ENCODE measurements at regions not wholly inside any gene's neighbourhood (a gene's known extent, or its start where the extent isn't known, plus 50 kb on each side); places are given as distances from the start of the nearest gene placed in this dataset.

DNA sequence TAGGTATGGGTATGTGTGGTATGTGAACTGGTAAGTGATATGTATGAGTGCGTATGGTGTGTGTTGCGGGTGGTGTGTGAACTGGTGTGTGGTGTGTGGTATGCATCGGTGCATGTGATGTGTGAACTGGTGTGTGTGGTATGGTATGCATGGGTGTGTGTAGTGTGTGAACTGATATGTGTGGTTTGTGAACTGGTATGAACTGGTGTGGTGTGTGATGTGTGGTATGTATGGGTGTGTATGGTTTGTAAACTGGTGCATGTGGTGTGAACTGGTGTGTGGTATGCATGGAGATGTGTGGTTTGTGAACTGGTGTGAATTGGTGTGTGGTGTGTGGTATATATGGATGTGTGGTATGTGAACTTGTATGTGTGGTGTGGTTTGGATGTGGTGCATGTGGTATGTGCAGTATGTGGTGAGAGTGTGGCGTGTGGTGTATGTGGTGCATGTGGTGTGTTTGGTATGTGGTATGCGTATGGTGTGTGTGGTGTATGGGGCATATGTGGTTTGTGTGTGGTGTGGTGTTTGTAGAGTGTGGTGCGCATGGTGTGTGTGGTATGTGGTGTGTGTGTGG is 208.9 kb upstream of the TNP1 start:
- CTCF ChIA-PET, result no interaction called here
- Mint-ChIP-seq H3K9me3 (no peaks in the 10 kb centered on the region), H3K4me3 (no peak overlapping the region), H3K27ac (no peak overlapping the region), H3K4me1 (no peaks in the 10 kb centered on the region), H3K27me3 (peaks cover 3 to 4% of the 10 kb centered on the region in 2 donors), H3K36me3 (no peaks in the 10 kb centered on the region)
- no peak overlapping the region for H3K27ac ChIP-seq (ENCODE audit: low read length)
- no peaks in the 10 kb centered on the region for H3K36me3 ChIP-seq (ENCODE audit: control insufficient read depth in 2 of 2, extremely low read depth in 1 of 2, insufficient read depth in 1 of 2, low read length in 1 of 2)
- no peak overlapping the region for H3K4me3 ChIP-seq (ENCODE audit: control insufficient read depth in 1 of 2, extremely low read depth in 1 of 2, low read length in 1 of 2)
- peaks cover 0 to 10% of the 10 kb centered on the region in 2 experiments for H3K27me3 ChIP-seq (replicated peaks in 1 of 2; ENCODE audit: control insufficient read depth in 2 of 2, extremely low read depth in 1 of 2, insufficient read depth in 2 of 2, low read length in 1 of 2)
- DNase-seq (no peak), ATAC-seq (replicated peaks in 1 of 4) (no peak)
- no peaks in the 10 kb centered on the region for H3K4me1 ChIP-seq (ENCODE audit: control insufficient read depth in 1 of 2, extremely low read depth in 1 of 2, insufficient read depth in 2 of 2, low read length in 2 of 2)
- POLR2A ChIA-PET, result no interaction called here
- H3K9me3 ChIP-seq, result no peaks in the 10 kb centered on the region
- 92% methylated on average over 6 of the region's 6 CpGs for WGBS (ENCODE audit: insufficient coverage)

DNA sequence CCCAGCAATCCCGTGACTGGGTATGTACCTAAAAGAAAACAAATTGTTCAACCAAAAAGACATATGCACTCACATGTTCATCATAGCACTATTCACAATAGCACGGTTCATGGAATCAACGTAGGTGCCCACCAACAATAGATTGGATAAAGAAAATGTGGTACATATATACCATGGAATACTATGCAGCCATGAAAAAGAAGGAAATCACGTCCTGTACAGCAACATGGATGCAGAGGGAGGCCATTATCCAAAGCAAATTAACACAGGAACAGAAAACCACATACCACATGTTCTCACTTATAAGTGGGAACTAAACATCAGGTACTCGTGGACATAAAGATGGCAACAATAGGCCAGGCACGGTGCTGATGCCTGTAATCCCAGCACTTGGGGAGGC is 207.9 kb upstream of the TNP1 start:
- H3K9me3 Mint-ChIP-seq, result no peaks in the 10 kb centered on the region
- H3K27me3 Mint-ChIP-seq, result peaks cover 6 to 11% of the 10 kb centered on the region in 2 donors
- no peaks in the 10 kb centered on the region for H3K4me1 Mint-ChIP-seq
- H3K4me1 ChIP-seq (ENCODE audit: control insufficient read depth in 1 of 2, extremely low read depth in 1 of 2, insufficient read depth in 2 of 2, low read length in 2 of 2), result no peaks in the 10 kb centered on the region
- CTCF ChIA-PET, result no interaction called here
- H3K9me3 ChIP-seq, result no peaks in the 10 kb centered on the region
- no peaks in the 10 kb centered on the region for H3K36me3 Mint-ChIP-seq
- no peak overlapping the region for H3K27ac ChIP-seq (ENCODE audit: low read length)
- peaks cover 0 to 10% of the 10 kb centered on the region in 2 experiments for H3K27me3 ChIP-seq (replicated peaks in 1 of 2; ENCODE audit: control insufficient read depth in 2 of 2, extremely low read depth in 1 of 2, insufficient read depth in 2 of 2, low read length in 1 of 2)
- no peaks in the 10 kb centered on the region for H3K36me3 ChIP-seq (ENCODE audit: control insufficient read depth in 2 of 2, extremely low read depth in 1 of 2, insufficient read depth in 1 of 2, low read length in 1 of 2)
- no peak for DNase-seq
- no peak overlapping the region for H3K4me3 Mint-ChIP-seq
- no peak overlapping the region for H3K4me3 ChIP-seq (ENCODE audit: control insufficient read depth in 1 of 2, extremely low read depth in 1 of 2, low read length in 1 of 2)
- ATAC-seq (replicated peaks in 1 of 4), result no peak
- no peak overlapping the region for H3K27ac Mint-ChIP-seq
- POLR2A ChIA-PET, result no interaction called here
- no CpG with 5 or more reads among the region's 6 CpGs for WGBS (ENCODE audit: insufficient coverage)

DNA sequence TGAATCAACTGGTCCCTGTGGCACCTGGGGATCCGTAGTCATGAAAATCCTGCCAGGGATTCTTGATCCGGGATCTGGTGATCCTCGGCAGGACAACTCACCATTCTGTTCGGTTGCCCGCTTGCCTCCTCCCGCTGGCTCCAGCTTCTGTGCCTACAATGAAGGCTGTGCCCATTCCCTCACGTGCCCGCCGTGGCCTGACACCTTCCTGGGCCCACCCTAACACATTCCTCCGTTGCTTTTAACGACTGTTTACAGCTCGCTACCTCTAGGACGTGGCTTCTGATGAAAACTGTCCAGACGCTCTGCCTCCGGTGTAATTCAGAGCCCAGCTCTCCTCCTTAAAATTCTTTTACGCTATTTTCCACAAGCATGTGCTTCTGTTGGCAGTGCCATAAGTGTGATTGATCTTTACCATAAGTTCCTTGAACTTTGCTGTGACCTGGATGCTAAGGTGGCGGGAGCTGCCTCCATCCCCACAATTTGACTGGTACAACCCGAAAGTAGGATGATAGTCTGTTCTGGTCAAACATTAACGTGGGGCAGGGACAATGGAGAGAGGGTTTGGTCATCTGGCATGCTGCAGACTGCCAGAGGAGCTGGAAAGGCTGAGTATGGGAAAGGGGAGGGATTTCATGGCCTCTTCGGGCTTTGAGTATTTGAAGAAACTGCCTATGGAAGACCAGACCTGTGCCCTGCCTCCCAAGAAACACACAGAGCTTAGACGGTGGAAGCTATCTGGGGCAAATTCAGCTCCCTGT is 206.8 kb upstream of the TNP1 start:
- Mint-ChIP-seq H3K36me3 (no peaks in the 10 kb centered on the region), H3K4me1 (no peaks in the 10 kb centered on the region), H3K9me3 (no peaks in the 10 kb centered on the region), H3K27me3 (peaks cover 6 to 11% of the 10 kb centered on the region in 2 donors), H3K27ac (no peak overlapping the region), H3K4me3 (no peak overlapping the region)
- WGBS (ENCODE audit: insufficient coverage), result 85% methylated on average over 16 of the region's 21 CpGs
- ChIA-PET POLR2A (interaction anchor here in 1 of 2 donors (0.6 kb wide), 1 partner anchor 375 kb away, joined by 3 read pairs; no protein-coding TSS in a partner anchor), CTCF (no interaction called here)
- peaks cover 0 to 10% of the 10 kb centered on the region in 2 experiments for H3K27me3 ChIP-seq (replicated peaks in 1 of 2; ENCODE audit: control insufficient read depth in 2 of 2, extremely low read depth in 1 of 2, insufficient read depth in 2 of 2, low read length in 1 of 2)
- DNase-seq (no peak), ATAC-seq (replicated peaks in 1 of 4) (no peak)
- H3K9me3 ChIP-seq, result no peaks in the 10 kb centered on the region
- H3K27ac ChIP-seq (ENCODE audit: low read length), result no peak overlapping the region
- H3K4me1 ChIP-seq (ENCODE audit: control insufficient read depth in 1 of 2, extremely low read depth in 1 of 2, insufficient read depth in 2 of 2, low read length in 2 of 2), result no peaks in the 10 kb centered on the region
- no peak overlapping the region for H3K4me3 ChIP-seq (ENCODE audit: control insufficient read depth in 1 of 2, extremely low read depth in 1 of 2, low read length in 1 of 2)
- H3K36me3 ChIP-seq (ENCODE audit: control insufficient read depth in 2 of 2, extremely low read depth in 1 of 2, insufficient read depth in 1 of 2, low read length in 1 of 2), result no peaks in the 10 kb centered on the region

DNA sequence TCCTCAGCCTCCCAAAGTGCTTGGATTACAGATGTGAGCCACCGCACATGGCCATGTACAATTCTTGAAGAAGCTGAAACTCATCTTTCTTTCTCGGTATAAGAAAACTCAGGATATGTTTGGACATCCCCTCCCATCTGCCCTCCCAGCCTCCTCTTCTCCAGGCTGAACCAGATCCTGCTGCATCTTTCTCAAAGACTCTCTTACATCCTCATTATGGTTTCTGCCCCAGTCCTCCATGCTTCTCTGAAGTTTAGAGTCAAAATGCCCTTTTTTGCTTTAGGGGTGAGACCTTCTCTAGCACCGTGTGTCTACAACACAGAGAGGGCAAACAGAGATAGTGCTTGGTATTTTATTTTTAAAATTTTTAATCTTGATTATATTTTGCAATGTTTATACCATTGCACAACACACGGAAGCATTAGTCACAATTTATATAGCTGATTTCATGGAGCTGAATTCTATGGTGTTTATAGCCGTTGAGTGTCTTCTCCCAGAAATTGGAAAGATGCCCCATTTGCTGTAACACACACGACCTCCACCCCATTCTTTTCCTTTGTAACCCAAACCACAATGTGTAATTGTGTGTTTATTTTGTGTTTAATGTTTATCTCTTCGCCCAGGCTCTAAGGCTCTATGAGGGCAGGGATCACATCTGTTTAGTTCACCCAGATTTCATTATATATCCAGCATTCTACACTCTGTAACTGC is 206.0 kb upstream of the TNP1 start:
- H3K27ac Mint-ChIP-seq, result no peak overlapping the region
- Histone ChIP-seq H3K27me3 (replicated peaks in 1 of 2; ENCODE audit: control insufficient read depth in 2 of 2, extremely low read depth in 1 of 2, insufficient read depth in 2 of 2, low read length in 1 of 2) (peaks cover 0 to 10% of the 10 kb centered on the region in 2 experiments), H3K27ac (ENCODE audit: low read length) (no peak overlapping the region), H3K4me3 (ENCODE audit: control insufficient read depth in 1 of 2, extremely low read depth in 1 of 2, low read length in 1 of 2) (no peak overlapping the region), H3K36me3 (ENCODE audit: control insufficient read depth in 2 of 2, extremely low read depth in 1 of 2, insufficient read depth in 1 of 2, low read length in 1 of 2) (no peaks in the 10 kb centered on the region), H3K9me3 (no peaks in the 10 kb centered on the region), H3K4me1 (ENCODE audit: control insufficient read depth in 1 of 2, extremely low read depth in 1 of 2, insufficient read depth in 2 of 2, low read length in 2 of 2) (no peaks in the 10 kb centered on the region)
- CTCF ChIA-PET, result no interaction called here
- H3K36me3 Mint-ChIP-seq, result no peaks in the 10 kb centered on the region
- H3K27me3 Mint-ChIP-seq, result peaks cover 6 to 11% of the 10 kb centered on the region in 2 donors
- WGBS (ENCODE audit: insufficient coverage), result 94% methylated on average over 2 of the region's 7 CpGs
- no peak overlapping the region for H3K4me3 Mint-ChIP-seq
- no peaks in the 10 kb centered on the region for H3K4me1 Mint-ChIP-seq
- no peak for DNase-seq
- no peak for ATAC-seq (replicated peaks in 1 of 4)
- no peaks in the 10 kb centered on the region for H3K9me3 Mint-ChIP-seq
- POLR2A ChIA-PET, result interaction anchor here in 1 of 2 donors (0.6 kb wide), 1 partner anchor 376 kb away, joined by 3 read pairs; no protein-coding TSS in a partner anchor

DNA sequence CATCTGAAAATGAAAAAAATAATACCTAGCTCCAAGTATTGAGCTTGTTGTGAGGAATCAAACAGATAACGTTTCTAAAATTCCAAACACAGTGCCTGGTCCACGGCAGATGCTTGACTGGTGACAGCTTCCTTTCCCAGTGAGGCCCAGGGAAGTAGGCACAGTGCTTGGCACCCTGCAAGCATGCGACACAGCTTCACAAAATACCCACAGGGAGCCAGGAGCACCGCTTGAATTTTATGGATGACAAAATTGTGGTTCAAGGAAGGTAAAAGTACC is 205.1 kb upstream of the TNP1 start:
- DNase-seq (no peak), ATAC-seq (replicated peaks in 1 of 4) (no peak)
- Histone ChIP-seq H3K4me3 (ENCODE audit: control insufficient read depth in 1 of 2, extremely low read depth in 1 of 2, low read length in 1 of 2) (no peak overlapping the region), H3K9me3 (no peaks in the 10 kb centered on the region), H3K4me1 (ENCODE audit: control insufficient read depth in 1 of 2, extremely low read depth in 1 of 2, insufficient read depth in 2 of 2, low read length in 2 of 2) (no peaks in the 10 kb centered on the region), H3K27ac (ENCODE audit: low read length) (no peak overlapping the region), H3K36me3 (ENCODE audit: control insufficient read depth in 2 of 2, extremely low read depth in 1 of 2, insufficient read depth in 1 of 2, low read length in 1 of 2) (no peaks in the 10 kb centered on the region), H3K27me3 (replicated peaks in 1 of 2; ENCODE audit: control insufficient read depth in 2 of 2, extremely low read depth in 1 of 2, insufficient read depth in 2 of 2, low read length in 1 of 2) (peaks cover 0 to 12% of the 10 kb centered on the region in 2 experiments)
- POLR2A ChIA-PET, result no interaction called here
- H3K9me3 Mint-ChIP-seq, result no peaks in the 10 kb centered on the region
- no peaks in the 10 kb centered on the region for H3K4me1 Mint-ChIP-seq
- H3K4me3 Mint-ChIP-seq, result no peak overlapping the region
- no CpG with 5 or more reads among the region's 4 CpGs for WGBS (ENCODE audit: insufficient coverage)
- CTCF ChIA-PET, result no interaction called here
- no peaks in the 10 kb centered on the region for H3K36me3 Mint-ChIP-seq
- H3K27ac Mint-ChIP-seq, result no peak overlapping the region
- peaks cover 6 to 11% of the 10 kb centered on the region in 2 donors for H3K27me3 Mint-ChIP-seq

DNA sequence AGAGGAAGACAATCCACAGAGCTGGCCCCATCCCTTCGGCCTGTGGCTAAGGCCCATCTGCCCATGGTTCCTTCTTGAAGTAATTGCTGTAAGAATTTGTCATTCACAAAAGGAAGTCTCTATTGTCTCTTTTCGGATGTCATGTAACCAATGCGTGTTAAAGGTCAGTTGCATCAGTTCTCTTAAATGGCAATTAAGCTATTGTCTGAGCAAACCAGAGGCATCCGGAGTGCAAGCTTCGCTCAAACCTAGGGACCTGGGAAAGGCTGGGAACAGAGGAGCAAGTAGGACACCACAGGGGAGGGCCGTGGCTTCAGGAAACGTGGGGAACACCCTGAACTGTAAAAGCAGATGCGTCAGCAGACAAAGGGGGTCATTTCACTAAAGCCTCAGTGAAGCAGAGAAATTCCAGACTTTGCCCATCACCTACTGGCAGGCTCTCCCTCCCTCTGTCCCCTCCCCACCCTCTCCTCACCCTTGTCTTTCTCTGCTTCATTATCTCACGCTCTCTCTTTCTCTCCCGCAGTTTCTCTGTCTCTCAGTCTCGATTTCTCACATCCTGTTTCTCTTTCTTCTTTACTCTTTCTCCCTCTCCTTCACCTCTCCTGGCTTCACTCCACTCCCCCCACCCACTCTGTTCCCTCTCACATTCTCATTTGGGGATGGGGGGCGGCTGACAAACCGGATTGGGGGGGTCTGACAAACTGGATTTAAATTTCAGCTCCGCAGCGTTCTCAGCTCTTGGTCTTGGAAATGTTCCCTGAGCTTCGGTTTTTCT is 204.6 kb upstream of the TNP1 start:
- POLR2A ChIA-PET, result no interaction called here
- CTCF ChIA-PET, result no interaction called here
- 50% methylated on average over 11 of the region's 16 CpGs for WGBS (ENCODE audit: insufficient coverage)
- Histone ChIP-seq H3K27me3 (replicated peaks in 1 of 2; ENCODE audit: control insufficient read depth in 2 of 2, extremely low read depth in 1 of 2, insufficient read depth in 2 of 2, low read length in 1 of 2) (peaks cover 0 to 12% of the 10 kb centered on the region in 2 experiments), H3K4me3 (ENCODE audit: control insufficient read depth in 1 of 2, extremely low read depth in 1 of 2, low read length in 1 of 2) (no peak overlapping the region), H3K36me3 (ENCODE audit: control insufficient read depth in 2 of 2, extremely low read depth in 1 of 2, insufficient read depth in 1 of 2, low read length in 1 of 2) (no peaks in the 10 kb centered on the region), H3K27ac (ENCODE audit: low read length) (no peak overlapping the region), H3K4me1 (ENCODE audit: control insufficient read depth in 1 of 2, extremely low read depth in 1 of 2, insufficient read depth in 2 of 2, low read length in 2 of 2) (no peaks in the 10 kb centered on the region), H3K9me3 (no peaks in the 10 kb centered on the region)
- DNase-seq (no peak), ATAC-seq (replicated peaks in 1 of 4) (no peak)
- H3K4me1 Mint-ChIP-seq, result no peaks in the 10 kb centered on the region
- peaks cover 6 to 11% of the 10 kb centered on the region in 2 donors for H3K27me3 Mint-ChIP-seq
- H3K27ac Mint-ChIP-seq, result no peak overlapping the region
- no peaks in the 10 kb centered on the region for H3K36me3 Mint-ChIP-seq
- no peaks in the 10 kb centered on the region for H3K9me3 Mint-ChIP-seq
- no peak overlapping the region for H3K4me3 Mint-ChIP-seq
